Ascending aorta (tissue), 2 donors: ENCODE measurements at regions not wholly inside any gene's neighbourhood (a gene's known extent, or its start where the extent isn't known, plus 50 kb on each side); places are given as distances from the start of the nearest gene placed in this dataset.

Experiments
- DNase-seq, 2 donors: peaks; one replicate each; pipeline ENCODE4 v3.0.0-alpha.2; 2019; ENCODE audit warnings: low spot score in 2 of 2
- H3K27ac ChIP-seq, 2 donors: fragments of 200-600 bp; sonication (generic); one replicate each; pipeline ENCODE4 v1.5.1; 2016 to 2017; ENCODE audit warnings: mild to moderate bottlenecking in 1 of 2
- H3K27me3 ChIP-seq: fragments of 200-600 bp; sonication (generic); one replicate; pipeline ENCODE4 v1.5.1; 2017
- H3K36me3 ChIP-seq, 2 donors: fragments of 200-600 bp; sonication (generic); one replicate each; pipeline ENCODE4 v1.5.1; 2016
- H3K4me1 ChIP-seq, 2 donors: fragments of 200-600 bp; sonication (generic); one replicate each; pipeline ENCODE4 v1.5.1; 2016 to 2017; ENCODE audit warnings: mild to moderate bottlenecking in 1 of 2
- H3K4me3 ChIP-seq, 2 donors: fragments of 200-600 bp; sonication (generic); one replicate each; pipeline ENCODE4 v1.5.1; 2016 to 2017; ENCODE audit warnings: mild to moderate bottlenecking in 1 of 2
- H3K9me3 ChIP-seq, 2 donors: fragments of 200-600 bp; sonication (generic); one replicate each; pipeline ENCODE4 v1.5.1; 2016
- CTCF ChIP-seq, 3 experiments: fragments of 200-600 bp in 2 of 3; fragments of 450-650 bp in 1 of 3; sonication (generic) in 2 of 3; IDR thresholded peaks; one replicate each; pipeline ENCODE4 v1.5.1; 2016 to 2019; ENCODE audit warnings: antibody characterized with exemption in 3 of 3, mild to moderate bottlenecking in 1 of 3, moderate library complexity in 1 of 3
- intact Hi-C: fragments of 100-400 bp; cut with DNase I; formaldehyde crosslinking; loops from one replicate; pipeline ENCODE4 v1.15.1; 2023

- Histone ChIP-seq H3K27me3 (no peaks in the 10 kb centered on the region), H3K36me3 (no peaks in the 10 kb centered on the region), H3K4me3 (no peak overlapping the region), H3K9me3 (no peaks in the 10 kb centered on the region), H3K27ac (no peak overlapping the region), H3K4me1 (no peaks in the 10 kb centered on the region)
- TF ChIP-seq CTCF (IDR thresholded peaks at IDR 0.05) = no peak
- intact Hi-C loops = no loop called here
- no peak for DNase-seq
Observed at GRCh38 chr7:35498416-35498815, 196.5 kb downstream of the HERPUD2 start.

GRCh38 chr7:35495844-35496243 is 199.1 kb downstream of the HERPUD2 start:
- Histone ChIP-seq H3K27ac (no peak overlapping the region), H3K27me3 (no peaks in the 10 kb centered on the region), H3K4me3 (no peak overlapping the region), H3K9me3 (no peaks in the 10 kb centered on the region), H3K36me3 (no peaks in the 10 kb centered on the region), H3K4me1 (no peaks in the 10 kb centered on the region)
- no peak for TF ChIP-seq CTCF (IDR thresholded peaks at IDR 0.05)
- DNase-seq = no peak
- intact Hi-C loops = no loop called here

- TF ChIP-seq CTCF (IDR thresholded peaks at IDR 0.05) = no peak
- no peak for DNase-seq
- H3K9me3 ChIP-seq = no peaks in the 10 kb centered on the region
- no peak overlapping the region for H3K27ac ChIP-seq
- no peak overlapping the region for H3K4me3 ChIP-seq
- no peaks in the 10 kb centered on the region for H3K4me1 ChIP-seq
- no peaks in the 10 kb centered on the region for H3K36me3 ChIP-seq
- H3K27me3 ChIP-seq = no peaks in the 10 kb centered on the region
- intact Hi-C loops = no loop called here
Observed at GRCh38 chr7:35495377-35495776, 199.6 kb downstream of the HERPUD2 start.

GRCh38 chr7:35494407-35494806 is 200.5 kb downstream of the HERPUD2 start:
- Histone ChIP-seq H3K27ac (no peak overlapping the region), H3K27me3 (no peaks in the 10 kb centered on the region), H3K36me3 (no peaks in the 10 kb centered on the region), H3K9me3 (no peaks in the 10 kb centered on the region), H3K4me1 (no peaks in the 10 kb centered on the region), H3K4me3 (no peak overlapping the region)
- no peak for TF ChIP-seq CTCF (IDR thresholded peaks at IDR 0.05)
- no peak for DNase-seq
- intact Hi-C loops = no loop called here

- TF ChIP-seq CTCF (IDR thresholded peaks at IDR 0.05) = no peak
- intact Hi-C loops = no loop called here
- Histone ChIP-seq H3K9me3 (no peaks in the 10 kb centered on the region), H3K36me3 (no peaks in the 10 kb centered on the region), H3K4me1 (no peaks in the 10 kb centered on the region), H3K4me3 (no peak overlapping the region), H3K27me3 (no peaks in the 10 kb centered on the region), H3K27ac (no peak overlapping the region)
- DNase-seq = no peak
Observed at GRCh38 chr7:35492451-35493175, 202.3 kb downstream of the HERPUD2 start.

GRCh38 chr7:35491233-35491632 is 203.7 kb downstream of the HERPUD2 start:
- TF ChIP-seq CTCF (IDR thresholded peaks at IDR 0.05) = no peak
- no peaks in the 10 kb centered on the region for H3K9me3 ChIP-seq
- no peak for DNase-seq
- no peaks in the 10 kb centered on the region for H3K27me3 ChIP-seq
- H3K4me1 ChIP-seq = no peaks in the 10 kb centered on the region
- H3K36me3 ChIP-seq = no peaks in the 10 kb centered on the region
- no peak overlapping the region for H3K4me3 ChIP-seq
- intact Hi-C loops = no loop called here
- H3K27ac ChIP-seq = no peak overlapping the region
